ENCODE measurements at regions not wholly inside any gene's neighbourhood (a gene's known extent, or its start where the extent isn't known, plus 50 kb on each side); places are given as distances from the start of the nearest gene placed in this dataset.
"Not testable (repeated sequence)": the region's sequence is repeated elsewhere in the genome, so short reads cannot be mapped to it uniquely, and the experiment has no call there.

DNA sequence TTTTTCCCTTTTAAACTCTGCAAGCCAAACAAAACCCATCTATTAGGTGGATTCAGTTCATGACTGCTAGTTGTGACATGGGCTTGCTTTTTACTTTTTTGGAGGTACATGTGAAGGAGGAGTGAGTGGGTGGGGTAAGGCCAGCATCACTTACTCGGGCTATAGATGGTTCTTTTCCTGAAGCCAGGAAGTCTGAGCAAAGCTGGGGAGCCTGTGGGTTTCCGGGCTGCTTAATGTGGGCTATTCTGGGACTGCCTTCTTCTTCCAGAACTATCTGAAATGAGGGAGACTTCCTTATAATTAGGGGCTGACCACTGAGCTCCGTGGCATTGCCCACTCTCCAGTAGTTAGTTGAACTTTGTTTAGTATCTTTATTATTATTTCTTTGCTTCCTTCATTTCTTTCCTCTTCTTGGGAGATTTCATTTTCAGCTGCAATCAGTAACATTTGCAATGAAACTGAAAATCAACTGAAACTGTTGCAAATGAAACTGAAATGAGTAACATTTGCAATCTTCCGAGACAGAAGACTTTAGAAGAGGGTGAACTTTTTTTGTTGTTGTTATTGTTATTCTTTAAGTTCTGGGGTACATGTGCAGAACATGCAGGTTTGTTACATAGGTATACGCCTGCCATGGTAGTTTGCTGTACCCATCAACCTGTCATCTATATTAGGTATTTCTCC, 204.9 kb downstream of the LRRC70 start:
- Mint-ChIP-seq H3K36me3 (ENCODE audit: low read depth) (no peaks in the 10 kb centered on the region), H3K4me3 (no peak overlapping the region), H3K9me3 (no peaks in the 10 kb centered on the region), H3K4me1 (ENCODE audit: low read depth) (no peaks in the 10 kb centered on the region), H3K27me3 (ENCODE audit: insufficient read depth) (peaks cover 5% of the 10 kb centered on the region; the same call in 1 of the 2 replicates), H3K27ac (no peak overlapping the region)
- no peak for DNase-seq
- TF ChIP-seq, protein P1, sequence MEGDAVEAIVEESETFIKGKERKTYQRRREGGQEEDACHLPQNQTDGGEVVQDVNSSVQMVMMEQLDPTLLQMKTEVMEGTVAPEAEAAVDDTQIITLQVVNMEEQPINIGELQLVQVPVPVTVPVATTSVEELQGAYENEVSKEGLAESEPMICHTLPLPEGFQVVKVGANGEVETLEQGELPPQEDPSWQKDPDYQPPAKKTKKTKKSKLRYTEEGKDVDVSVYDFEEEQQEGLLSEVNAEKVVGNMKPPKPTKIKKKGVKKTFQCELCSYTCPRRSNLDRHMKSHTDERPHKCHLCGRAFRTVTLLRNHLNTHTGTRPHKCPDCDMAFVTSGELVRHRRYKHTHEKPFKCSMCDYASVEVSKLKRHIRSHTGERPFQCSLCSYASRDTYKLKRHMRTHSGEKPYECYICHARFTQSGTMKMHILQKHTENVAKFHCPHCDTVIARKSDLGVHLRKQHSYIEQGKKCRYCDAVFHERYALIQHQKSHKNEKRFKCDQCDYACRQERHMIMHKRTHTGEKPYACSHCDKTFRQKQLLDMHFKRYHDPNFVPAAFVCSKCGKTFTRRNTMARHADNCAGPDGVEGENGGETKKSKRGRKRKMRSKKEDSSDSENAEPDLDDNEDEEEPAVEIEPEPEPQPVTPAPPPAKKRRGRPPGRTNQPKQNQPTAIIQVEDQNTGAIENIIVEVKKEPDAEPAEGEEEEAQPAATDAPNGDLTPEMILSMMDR (IDR thresholded peaks at IDR 0.05), result no peak

DNA sequence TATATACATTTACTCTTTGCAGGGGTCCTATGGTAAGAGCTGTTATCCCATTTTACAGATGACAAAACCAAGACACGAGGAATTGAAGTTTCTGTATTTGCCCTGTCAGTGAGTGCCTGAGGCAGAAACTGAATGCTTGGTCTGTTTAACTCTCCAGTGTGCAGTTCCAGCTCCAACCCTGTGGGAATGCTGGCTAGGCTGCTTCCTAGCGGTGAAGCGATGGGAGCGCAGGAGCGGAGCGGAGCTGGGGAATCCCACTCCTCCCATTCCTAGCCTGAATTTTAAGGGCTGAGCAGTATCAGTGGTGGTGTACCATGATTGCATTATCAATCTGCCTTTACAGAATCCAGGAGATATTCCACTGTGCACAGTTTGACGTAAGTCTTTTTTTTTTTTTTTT, 202.3 kb downstream of the LRRC70 start:
- H3K27me3 Mint-ChIP-seq (ENCODE audit: insufficient read depth), result peaks cover 10% of the 10 kb centered on the region; the same call in 1 of the 2 replicates
- no peaks in the 10 kb centered on the region for H3K36me3 Mint-ChIP-seq (ENCODE audit: low read depth)
- no peak overlapping the region for H3K4me3 Mint-ChIP-seq
- H3K27ac Mint-ChIP-seq, result no peak overlapping the region
- DNase-seq, result no peak
- H3K4me1 Mint-ChIP-seq (ENCODE audit: low read depth), result peaks cover 5% of the 10 kb centered on the region; the same call in 1 of the 2 replicates
- H3K9me3 Mint-ChIP-seq, result no peaks in the 10 kb centered on the region
- TF ChIP-seq, protein P1 (IDR thresholded peaks at IDR 0.05), result no peak

DNA sequence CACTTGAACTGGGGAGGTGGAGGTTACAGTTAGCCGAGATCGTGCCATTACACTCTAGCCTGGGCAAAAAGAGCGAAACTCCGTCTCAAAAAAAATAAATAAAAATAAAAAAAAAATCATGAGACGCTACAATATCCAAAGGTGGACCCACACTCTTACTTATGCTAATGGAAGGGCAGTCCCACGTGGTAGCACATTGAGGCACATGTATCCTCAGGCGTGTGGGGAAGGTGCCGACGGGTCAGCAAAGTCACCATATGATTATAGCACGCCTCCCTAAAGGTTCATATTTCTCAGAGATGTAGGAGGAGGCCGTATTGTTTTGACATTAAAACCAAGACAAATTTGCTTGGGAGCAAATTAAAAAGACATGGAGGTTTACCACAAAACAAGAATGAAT, 201.6 kb downstream of the LRRC70 start:
- Mint-ChIP-seq H3K4me3 (no peak overlapping the region), H3K36me3 (ENCODE audit: low read depth) (no peaks in the 10 kb centered on the region), H3K27me3 (ENCODE audit: insufficient read depth) (peaks cover 11% of the 10 kb centered on the region; the same call in 1 of the 2 replicates), H3K27ac (no peak overlapping the region), H3K9me3 (no peaks in the 10 kb centered on the region), H3K4me1 (ENCODE audit: low read depth) (peaks cover 5% of the 10 kb centered on the region; the same call in 1 of the 2 replicates)
- TF ChIP-seq, protein P1 (IDR thresholded peaks at IDR 0.05), result no peak
- no peak for DNase-seq

DNA sequence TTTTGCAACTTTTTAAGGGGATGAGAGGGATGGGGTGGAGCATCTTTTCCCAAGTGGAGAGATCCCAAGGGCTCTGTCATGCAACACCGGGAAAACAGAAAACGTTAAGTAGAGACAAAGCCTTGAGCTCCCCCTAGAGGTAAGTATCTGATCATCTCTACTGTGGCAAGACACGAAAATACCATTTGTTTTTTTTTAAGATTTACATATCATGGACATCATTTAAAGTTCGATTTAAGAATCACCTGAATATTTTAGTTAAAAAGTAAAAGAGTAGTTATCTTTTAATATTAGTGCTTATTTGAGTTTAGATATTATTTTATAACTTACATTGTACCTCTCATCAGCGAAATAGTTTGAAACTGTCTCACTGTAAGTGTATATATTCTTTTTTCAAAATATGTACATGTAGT, 200.4 kb downstream of the LRRC70 start:
- H3K4me3 Mint-ChIP-seq, result no peak overlapping the region
- no peaks in the 10 kb centered on the region for H3K36me3 Mint-ChIP-seq (ENCODE audit: low read depth)
- TF ChIP-seq, protein P1 (IDR thresholded peaks at IDR 0.05), result peak; percentile 89
- no peak overlapping the region for H3K27ac Mint-ChIP-seq
- H3K27me3 Mint-ChIP-seq (ENCODE audit: insufficient read depth), result peaks cover 11% of the 10 kb centered on the region; the same call in 1 of the 2 replicates
- no peaks in the 10 kb centered on the region for H3K9me3 Mint-ChIP-seq
- H3K4me1 Mint-ChIP-seq (ENCODE audit: low read depth), result peaks cover 5% of the 10 kb centered on the region; the same call in 1 of the 2 replicates
- DNase-seq, result peak; percentile 67

DNA sequence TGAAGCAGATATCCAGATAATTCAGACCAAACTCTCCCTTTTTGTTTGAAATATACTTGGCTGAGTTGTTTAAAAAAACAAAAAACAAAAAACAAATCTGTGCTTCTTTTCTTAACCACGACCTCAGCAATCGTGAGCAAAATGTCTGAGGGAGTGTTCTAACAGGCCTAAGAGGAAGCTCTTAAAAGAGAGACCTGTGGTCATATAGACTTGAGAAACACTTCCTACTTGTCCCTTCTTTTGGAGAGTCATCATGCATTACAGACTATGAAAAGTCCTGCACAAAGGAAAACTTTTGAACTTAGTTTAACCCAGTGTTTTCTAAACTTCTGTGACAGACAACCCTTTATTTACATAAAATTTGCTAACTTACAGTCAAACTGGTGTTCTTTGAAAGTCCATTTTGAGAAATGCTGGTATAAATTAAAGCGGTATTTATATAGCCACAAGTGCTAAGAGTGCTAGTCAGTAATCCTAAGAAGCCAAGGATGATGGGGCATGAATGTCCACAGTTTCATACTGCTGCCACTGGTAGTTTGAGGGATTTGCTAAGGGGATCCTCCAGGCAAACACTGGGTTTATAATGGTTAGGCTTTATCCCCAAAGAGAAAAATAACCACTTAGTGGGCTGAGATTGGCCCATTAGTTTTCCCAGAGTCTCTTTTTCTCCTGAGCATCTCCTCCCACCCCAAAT, 199.8 kb downstream of the LRRC70 start:
- Mint-ChIP-seq H3K4me1 (ENCODE audit: low read depth) (peaks cover 5% of the 10 kb centered on the region; the same call in 1 of the 2 replicates), H3K9me3 (no peaks in the 10 kb centered on the region), H3K27me3 (ENCODE audit: insufficient read depth) (peaks cover 11% of the 10 kb centered on the region; the same call in 1 of the 2 replicates), H3K4me3 (no peak overlapping the region), H3K36me3 (ENCODE audit: low read depth) (no peaks in the 10 kb centered on the region), H3K27ac (no peak overlapping the region)
- no peak for DNase-seq
- TF ChIP-seq, protein P1 (IDR thresholded peaks at IDR 0.05), result no peak

DNA sequence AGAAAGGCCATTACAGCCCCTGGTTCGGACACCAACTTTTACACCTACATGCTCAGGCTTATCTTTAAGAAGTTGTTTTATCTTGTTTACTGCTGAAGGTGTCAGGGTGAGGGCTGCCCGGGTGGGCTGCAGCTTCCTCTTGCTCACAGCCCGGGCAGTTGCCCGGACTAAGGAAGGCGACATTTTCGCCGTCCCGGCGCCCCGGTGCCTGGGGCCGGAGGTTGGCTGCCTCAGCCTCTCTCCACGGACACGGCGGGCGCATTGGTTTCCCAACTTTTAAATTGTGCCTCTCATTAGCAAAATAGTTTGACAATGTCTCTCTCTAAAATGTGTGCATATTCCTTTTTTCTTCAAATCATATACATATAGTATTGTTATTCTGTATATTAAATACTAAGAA, 198.5 kb downstream of the LRRC70 start:
- DNase-seq; H3K4me1 Mint-ChIP-seq (ENCODE audit: low read depth); H3K27ac Mint-ChIP-seq; H3K36me3 Mint-ChIP-seq (ENCODE audit: low read depth); H3K9me3 Mint-ChIP-seq; H3K4me3 Mint-ChIP-seq: not testable (repeated sequence)
- H3K27me3 Mint-ChIP-seq (ENCODE audit: insufficient read depth), result peaks cover 11% of the 10 kb centered on the region; the same call in 1 of the 2 replicates

DNA sequence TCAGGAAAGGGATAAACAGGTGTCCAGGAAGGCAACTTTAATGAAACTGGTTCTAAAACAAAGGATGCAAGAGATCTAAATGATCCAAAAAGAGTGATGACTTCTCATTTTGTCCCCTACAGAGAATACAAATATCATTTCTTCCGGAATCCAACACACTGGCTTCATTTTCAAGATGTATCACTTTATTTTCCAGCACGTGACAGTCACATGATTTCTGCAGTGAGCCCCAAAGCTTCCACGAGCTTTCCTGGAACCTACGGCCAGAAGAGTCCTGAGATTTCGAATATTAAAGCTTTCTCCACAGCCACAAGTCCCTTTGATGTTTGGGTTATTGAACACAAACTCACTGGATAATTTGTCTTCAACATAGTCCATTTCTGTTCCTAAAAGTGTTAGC, 198.0 kb downstream of the LRRC70 start:
- not testable (repeated sequence) for H3K9me3 Mint-ChIP-seq; H3K36me3 Mint-ChIP-seq (ENCODE audit: low read depth); DNase-seq; H3K27ac Mint-ChIP-seq; H3K4me1 Mint-ChIP-seq (ENCODE audit: low read depth); H3K27me3 Mint-ChIP-seq (ENCODE audit: insufficient read depth); H3K4me3 Mint-ChIP-seq
